ENCODE measurements at regions not wholly inside any gene's neighbourhood (a gene's known extent, or its start where the extent isn't known, plus 50 kb on each side); places are given as distances from the start of the nearest gene placed in this dataset.

DNA sequence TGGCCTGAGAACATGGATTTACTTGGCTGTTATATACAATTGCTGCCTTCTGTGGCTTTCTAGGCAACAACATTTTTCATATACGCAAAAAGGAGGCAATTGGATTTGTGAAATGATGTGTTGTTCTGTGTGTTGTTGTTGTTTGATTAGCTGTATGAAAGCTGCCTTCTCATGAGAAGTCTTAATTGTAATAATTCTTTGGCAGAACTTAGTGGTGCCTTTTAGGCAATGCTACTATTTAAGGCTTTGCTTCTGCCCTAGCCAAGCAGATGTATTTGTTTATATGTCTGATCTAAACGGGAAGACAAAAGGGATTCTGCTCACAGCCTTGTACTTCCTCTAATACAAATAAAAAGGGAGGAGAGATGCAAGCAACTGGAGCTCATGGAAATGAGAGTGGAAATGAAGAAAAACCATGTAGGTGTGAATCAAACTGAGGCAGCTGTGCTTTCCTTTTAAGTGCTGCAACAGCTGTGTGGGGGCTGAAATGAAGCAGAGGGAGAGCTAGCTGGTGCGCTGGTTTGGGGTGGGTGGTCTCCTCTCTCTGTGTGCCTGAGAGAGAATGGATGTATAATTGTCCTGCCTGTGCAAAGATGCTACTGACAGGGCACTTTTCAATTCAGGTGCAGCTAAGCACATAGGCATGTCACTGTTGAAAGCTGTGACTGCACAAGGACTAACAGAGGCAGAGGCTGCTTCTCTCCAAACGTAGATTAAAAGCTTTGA is 386.9 kb upstream of the MAN1A1 start:
- H3K27me3 ChIP-seq (ENCODE audit: control insufficient read depth, insufficient read depth, low read length), result no peaks in the 10 kb centered on the region
- H3K27ac ChIP-seq (ENCODE audit: low read depth in 2 of 2, low read length in 2 of 2), result no peak overlapping the region
- intact Hi-C loops (cut with DNase I), result no loop called here
- no peaks in the 10 kb centered on the region for H3K36me3 ChIP-seq (ENCODE audit: control insufficient read depth in 2 of 3, insufficient read depth in 3 of 3, low read length in 3 of 3)
- TF ChIP-seq, protein P1, sequence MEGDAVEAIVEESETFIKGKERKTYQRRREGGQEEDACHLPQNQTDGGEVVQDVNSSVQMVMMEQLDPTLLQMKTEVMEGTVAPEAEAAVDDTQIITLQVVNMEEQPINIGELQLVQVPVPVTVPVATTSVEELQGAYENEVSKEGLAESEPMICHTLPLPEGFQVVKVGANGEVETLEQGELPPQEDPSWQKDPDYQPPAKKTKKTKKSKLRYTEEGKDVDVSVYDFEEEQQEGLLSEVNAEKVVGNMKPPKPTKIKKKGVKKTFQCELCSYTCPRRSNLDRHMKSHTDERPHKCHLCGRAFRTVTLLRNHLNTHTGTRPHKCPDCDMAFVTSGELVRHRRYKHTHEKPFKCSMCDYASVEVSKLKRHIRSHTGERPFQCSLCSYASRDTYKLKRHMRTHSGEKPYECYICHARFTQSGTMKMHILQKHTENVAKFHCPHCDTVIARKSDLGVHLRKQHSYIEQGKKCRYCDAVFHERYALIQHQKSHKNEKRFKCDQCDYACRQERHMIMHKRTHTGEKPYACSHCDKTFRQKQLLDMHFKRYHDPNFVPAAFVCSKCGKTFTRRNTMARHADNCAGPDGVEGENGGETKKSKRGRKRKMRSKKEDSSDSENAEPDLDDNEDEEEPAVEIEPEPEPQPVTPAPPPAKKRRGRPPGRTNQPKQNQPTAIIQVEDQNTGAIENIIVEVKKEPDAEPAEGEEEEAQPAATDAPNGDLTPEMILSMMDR (IDR thresholded peaks at IDR 0.05; ENCODE audit: borderline replicate concordance, extremely low read depth, insufficient read depth), result no peak
- FAIRE-seq (no peak), DNase-seq (no peak)
- no peak overlapping the region for H3K4me3 ChIP-seq (ENCODE audit: low read length in 3 of 3)
- H3K9ac ChIP-seq (ENCODE audit: low read length in 3 of 3), result no peak overlapping the region
- no peaks in the 10 kb centered on the region for H3K4me1 ChIP-seq (ENCODE audit: control insufficient read depth in 2 of 3, insufficient read depth in 2 of 3, low read depth in 1 of 3, low read length in 3 of 3)
- no peaks in the 10 kb centered on the region for H3K9me3 ChIP-seq (ENCODE audit: control insufficient read depth in 2 of 3, insufficient read depth in 1 of 3, low read length in 3 of 3)

DNA sequence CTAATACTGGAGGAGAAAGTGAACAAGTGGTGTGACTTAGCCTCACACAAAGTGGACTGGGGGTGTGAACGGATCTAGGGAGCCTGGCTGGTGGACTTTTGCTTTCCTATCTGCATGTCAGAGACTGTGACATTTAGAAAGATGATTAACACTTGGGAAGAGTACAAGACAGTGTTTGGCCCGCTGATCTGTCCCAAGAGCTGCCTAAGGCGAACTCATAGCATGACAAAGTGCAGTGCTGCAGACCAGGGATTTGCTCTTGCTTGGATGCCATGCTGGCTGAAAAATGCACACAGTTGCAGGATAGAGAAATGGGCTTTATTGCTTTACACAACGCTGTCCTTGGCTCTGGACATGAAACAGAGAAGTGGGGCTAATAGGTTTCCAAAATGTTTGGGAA is 386.0 kb upstream of the MAN1A1 start:
- FAIRE-seq, result no peak
- Histone ChIP-seq H3K4me3 (ENCODE audit: low read length in 3 of 3) (no peak overlapping the region), H3K36me3 (ENCODE audit: control insufficient read depth in 2 of 3, insufficient read depth in 3 of 3, low read length in 3 of 3) (no peaks in the 10 kb centered on the region), H3K27ac (ENCODE audit: low read depth in 2 of 2, low read length in 2 of 2) (no peak overlapping the region), H3K27me3 (ENCODE audit: control insufficient read depth, insufficient read depth, low read length) (no peaks in the 10 kb centered on the region), H3K9me3 (ENCODE audit: control insufficient read depth in 2 of 3, insufficient read depth in 1 of 3, low read length in 3 of 3) (no peaks in the 10 kb centered on the region), H3K9ac (ENCODE audit: low read length in 3 of 3) (no peak overlapping the region), H3K4me1 (ENCODE audit: control insufficient read depth in 2 of 3, insufficient read depth in 2 of 3, low read depth in 1 of 3, low read length in 3 of 3) (no peaks in the 10 kb centered on the region)
- TF ChIP-seq, protein P1 (IDR thresholded peaks at IDR 0.05; ENCODE audit: borderline replicate concordance, extremely low read depth, insufficient read depth), result no peak
- intact Hi-C loops (cut with DNase I), result no loop called here
- no peak for DNase-seq

DNA sequence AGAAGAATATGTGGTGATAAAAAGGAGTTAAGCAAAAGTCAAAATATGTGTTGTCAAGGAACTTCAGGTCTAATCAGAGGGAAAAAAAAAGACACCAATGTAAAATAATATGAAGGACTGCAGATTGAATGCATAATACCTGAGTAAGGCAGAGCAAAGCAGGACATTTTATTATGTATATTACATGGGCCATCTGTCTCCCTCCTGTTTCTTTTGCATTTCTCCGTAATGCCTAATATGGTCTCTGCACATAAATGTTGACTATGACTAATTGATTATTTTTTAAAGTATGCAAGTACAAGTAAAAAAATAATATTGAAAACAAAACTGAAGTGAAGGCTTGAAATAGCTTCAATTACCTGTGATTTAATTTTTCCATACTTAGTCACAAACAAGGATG is 384.7 kb upstream of the MAN1A1 start:
- no peaks in the 10 kb centered on the region for H3K27me3 ChIP-seq (ENCODE audit: control insufficient read depth, insufficient read depth, low read length)
- no peak overlapping the region for H3K4me3 ChIP-seq (ENCODE audit: low read length in 3 of 3)
- H3K9me3 ChIP-seq (ENCODE audit: control insufficient read depth in 2 of 3, insufficient read depth in 1 of 3, low read length in 3 of 3), result no peaks in the 10 kb centered on the region
- TF ChIP-seq, protein P1 (IDR thresholded peaks at IDR 0.05; ENCODE audit: borderline replicate concordance, extremely low read depth, insufficient read depth), result no peak
- intact Hi-C loops (cut with DNase I), result no loop called here
- no peak overlapping the region for H3K27ac ChIP-seq (ENCODE audit: low read depth in 2 of 2, low read length in 2 of 2)
- DNase-seq (no peak), FAIRE-seq (no peak)
- H3K36me3 ChIP-seq (ENCODE audit: control insufficient read depth in 2 of 3, insufficient read depth in 3 of 3, low read length in 3 of 3), result no peaks in the 10 kb centered on the region
- H3K9ac ChIP-seq (ENCODE audit: low read length in 3 of 3), result no peak overlapping the region
- H3K4me1 ChIP-seq (ENCODE audit: control insufficient read depth in 2 of 3, insufficient read depth in 2 of 3, low read depth in 1 of 3, low read length in 3 of 3), result no peaks in the 10 kb centered on the region

DNA sequence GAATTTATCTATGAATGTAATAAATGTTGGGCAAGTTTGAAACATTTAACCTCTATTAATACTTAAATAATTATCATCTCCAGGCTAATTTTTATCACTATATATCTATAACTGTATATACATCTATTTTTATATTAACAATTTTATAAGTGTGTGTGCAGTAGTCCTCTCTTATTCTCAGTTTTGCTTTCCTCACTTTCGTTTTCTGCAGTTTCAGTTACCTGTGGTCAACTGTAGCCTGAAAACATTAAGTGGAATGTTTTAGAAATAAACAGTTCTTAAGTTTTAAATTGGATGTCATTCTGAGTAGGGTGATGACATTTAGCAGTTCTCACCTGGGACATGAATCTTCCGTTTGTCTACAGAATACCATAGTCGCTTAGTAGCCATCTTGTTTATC is 379.4 kb upstream of the MAN1A1 start:
- Histone ChIP-seq H3K9me3 (ENCODE audit: control insufficient read depth in 2 of 3, insufficient read depth in 1 of 3, low read length in 3 of 3) (no peaks in the 10 kb centered on the region), H3K4me1 (ENCODE audit: control insufficient read depth in 2 of 3, insufficient read depth in 2 of 3, low read depth in 1 of 3, low read length in 3 of 3) (no peaks in the 10 kb centered on the region), H3K27ac (ENCODE audit: low read depth in 2 of 2, low read length in 2 of 2) (no peak overlapping the region), H3K9ac (ENCODE audit: low read length in 3 of 3) (no peak overlapping the region), H3K4me3 (ENCODE audit: low read length in 3 of 3) (no peak overlapping the region), H3K36me3 (ENCODE audit: control insufficient read depth in 2 of 3, insufficient read depth in 3 of 3, low read length in 3 of 3) (no peaks in the 10 kb centered on the region), H3K27me3 (ENCODE audit: control insufficient read depth, insufficient read depth, low read length) (no peaks in the 10 kb centered on the region)
- DNase-seq, result no peak
- no peak for FAIRE-seq
- intact Hi-C loops (cut with DNase I), result no loop called here
- TF ChIP-seq, protein P1 (IDR thresholded peaks at IDR 0.05; ENCODE audit: borderline replicate concordance, extremely low read depth, insufficient read depth), result no peak

All from kidney (tissue), 13 donors.